Adipocyte (in vitro differentiated cells): ENCODE measurements at regions not wholly inside any gene's neighbourhood (a gene's known extent, or its start where the extent isn't known, plus 50 kb on each side); places are given as distances from the start of the nearest gene placed in this dataset.

Experiments used
- DNase-seq: peaks from one replicate; pipeline ENCODE4 v3.0.0-alpha.2; 2015; ENCODE audit warnings: low read depth
- H3K27me3 ChIP-seq: replicated peaks from 2 replicates; pipeline ENCODE4 v1.7.0; 2013; ENCODE audit warnings: mild to moderate bottlenecking, low read length, moderate library complexity; ENCODE audit not compliant: control insufficient read depth, insufficient read depth
- H3K36me3 ChIP-seq: 2 replicates; pipeline ENCODE4 v1.7.0; 2013; ENCODE audit warnings: low read length, mild to moderate bottlenecking, moderate library complexity; ENCODE audit not compliant: control insufficient read depth, insufficient read depth, severe bottlenecking
- H3K4me1 ChIP-seq: 2 replicates; pipeline ENCODE4 v1.7.0; 2013; ENCODE audit warnings: mild to moderate bottlenecking, low read length, moderate library complexity; ENCODE audit not compliant: control insufficient read depth, insufficient read depth
- H3K4me3 ChIP-seq: 2 replicates; pipeline ENCODE4 v1.7.0; 2013; ENCODE audit warnings: mild to moderate bottlenecking, low read length, moderate library complexity
- H3K9ac ChIP-seq: 2 replicates; pipeline ENCODE4 v1.7.0; 2013; ENCODE audit warnings: mild to moderate bottlenecking, low read length, moderate library complexity
- H3K9me3 ChIP-seq: 2 replicates; pipeline ENCODE4 v1.7.0; 2013; ENCODE audit warnings: mild to moderate bottlenecking, low read length, moderate library complexity; ENCODE audit not compliant: control insufficient read depth

- no peaks in the 10 kb centered on the region for H3K36me3 ChIP-seq
- peaks cover 49% of the 10 kb centered on the region for H3K27me3 ChIP-seq
- no peak overlapping the region for H3K9ac ChIP-seq
- H3K4me1 ChIP-seq = no peaks in the 10 kb centered on the region
- no peak overlapping the region for H3K4me3 ChIP-seq
- no peak for DNase-seq
- peaks cover 10% of the 10 kb centered on the region for H3K9me3 ChIP-seq
Measured at GRCh38 chr20:57970856-57971255, 257.6 kb downstream of the ANKRD60 start.

GRCh38 chr20:57970116-57970515 is 258.3 kb downstream of the ANKRD60 start:
- no peak for DNase-seq
- Histone ChIP-seq H3K4me1 (no peaks in the 10 kb centered on the region), H3K9me3 (peaks cover 10% of the 10 kb centered on the region), H3K27me3 (peaks cover 49% of the 10 kb centered on the region), H3K9ac (no peak overlapping the region), H3K4me3 (no peak overlapping the region), H3K36me3 (no peaks in the 10 kb centered on the region)

GRCh38 chr20:57968120-57968519 is 258.3 kb upstream of the PMEPA1 start:
- Histone ChIP-seq H3K36me3 (no peaks in the 10 kb centered on the region), H3K9ac (no peak overlapping the region), H3K4me1 (peaks cover 14% of the 10 kb centered on the region), H3K9me3 (peaks cover 10% of the 10 kb centered on the region), H3K4me3 (no peak overlapping the region), H3K27me3 (peaks cover 49% of the 10 kb centered on the region)
- no peak for DNase-seq

- Histone ChIP-seq H3K27me3 (peaks cover 48% of the 10 kb centered on the region), H3K4me1 (peaks cover 14% of the 10 kb centered on the region), H3K4me3 (no peak overlapping the region), H3K36me3 (no peaks in the 10 kb centered on the region), H3K9me3 (peaks cover 9% of the 10 kb centered on the region), H3K9ac (no peak overlapping the region)
- no peak for DNase-seq
Measured at GRCh38 chr20:57967364-57967763, 257.5 kb upstream of the PMEPA1 start.

- Histone ChIP-seq H3K4me3 (no peak overlapping the region), H3K9me3 (peaks cover 2% of the 10 kb centered on the region), H3K36me3 (no peaks in the 10 kb centered on the region), H3K4me1 (peaks cover 14% of the 10 kb centered on the region), H3K9ac (no peak overlapping the region), H3K27me3 (peaks cover 41% of the 10 kb centered on the region)
- DNase-seq = no peak
Measured at GRCh38 chr20:57966620-57967019, 256.8 kb upstream of the PMEPA1 start.

- H3K9ac ChIP-seq = no peak overlapping the region
- no peaks in the 10 kb centered on the region for H3K36me3 ChIP-seq
- H3K9me3 ChIP-seq = no peaks in the 10 kb centered on the region
- DNase-seq = no peak
- no peak overlapping the region for H3K4me3 ChIP-seq
- H3K27me3 ChIP-seq = peaks cover 39% of the 10 kb centered on the region
- peaks cover 14% of the 10 kb centered on the region for H3K4me1 ChIP-seq
Measured at GRCh38 chr20:57965441-57965840, 255.6 kb upstream of the PMEPA1 start.

GRCh38 chr20:57964011-57964862 is 254.4 kb upstream of the PMEPA1 start:
- Histone ChIP-seq H3K4me1 (peaks cover 15% of the 10 kb centered on the region), H3K9me3 (no peaks in the 10 kb centered on the region), H3K36me3 (no peaks in the 10 kb centered on the region), H3K9ac (peak overlapping the region; percentile 46), H3K4me3 (peak overlapping the region; percentile 15), H3K27me3 (peaks cover 35% of the 10 kb centered on the region)
- DNase-seq = no peak

- no peak for DNase-seq
Measured at GRCh38 chr20:57960803-57961575, 251.2 kb upstream of the PMEPA1 start.

GRCh38 chr20:57959589-57959988 is 249.8 kb upstream of the PMEPA1 start:
- Histone ChIP-seq H3K9ac (no peak overlapping the region), H3K27me3 (peaks cover 26% of the 10 kb centered on the region), H3K36me3 (no peaks in the 10 kb centered on the region), H3K4me1 (peaks cover 14% of the 10 kb centered on the region), H3K4me3 (no peak overlapping the region), H3K9me3 (no peaks in the 10 kb centered on the region)
- DNase-seq = no peak

More at GRCh38 chr20:57960803-57961575, 251.2 kb upstream of the PMEPA1 start:
- H3K9ac ChIP-seq = no peak overlapping the region
- H3K9me3 ChIP-seq = no peaks in the 10 kb centered on the region
- no peak overlapping the region for H3K4me3 ChIP-seq
- H3K36me3 ChIP-seq = no peaks in the 10 kb centered on the region
- peaks cover 17% of the 10 kb centered on the region for H3K4me1 ChIP-seq
- peaks cover 26% of the 10 kb centered on the region for H3K27me3 ChIP-seq

- no peak overlapping the region for H3K4me3 ChIP-seq
- H3K27me3 ChIP-seq = peaks cover 26% of the 10 kb centered on the region
- H3K36me3 ChIP-seq = no peaks in the 10 kb centered on the region
Measured at GRCh38 chr20:57959018-57959417, 249.2 kb upstream of the PMEPA1 start.

GRCh38 chr20:57958050-57958420 is 248.2 kb upstream of the PMEPA1 start:
- Histone ChIP-seq H3K27me3 (peaks cover 26% of the 10 kb centered on the region), H3K9ac (no peak overlapping the region), H3K9me3 (no peaks in the 10 kb centered on the region), H3K36me3 (no peaks in the 10 kb centered on the region), H3K4me1 (peaks cover 3% of the 10 kb centered on the region), H3K4me3 (no peak overlapping the region)
- no peak for DNase-seq

More at GRCh38 chr20:57959018-57959417, 249.2 kb upstream of the PMEPA1 start:
- H3K9ac ChIP-seq = no peak overlapping the region
- H3K9me3 ChIP-seq = no peaks in the 10 kb centered on the region
- DNase-seq = no peak
- H3K4me1 ChIP-seq = peaks cover 8% of the 10 kb centered on the region
